HG03432 (cell line): ENCODE measurements at regions not wholly inside any gene's neighbourhood (a gene's known extent, or its start where the extent isn't known, plus 50 kb on each side); places are given as distances from the start of the nearest gene placed in this dataset.
"Not testable (repeated sequence)": the region's sequence is repeated elsewhere in the genome, so short reads cannot be mapped to it uniquely, and the experiment has no call there.

Experiments
- ATAC-seq: cut with Tn5 transposase; IDR thresholded peaks from one replicate; pipeline ENCODE4 v1.9.1; 2021; ENCODE audit warnings: mild to moderate bottlenecking, moderate library complexity; ENCODE audit not compliant: unreplicated experiment

- ATAC-seq: peak; percentile 78
Measured at GRCh38 chr12:68538726-68539614, 71.7 kb upstream of the RAP1B start.

- ATAC-seq: no peak
Measured at GRCh38 chr12:68539615-68539952, 71.1 kb upstream of the RAP1B start.

GRCh38 chr12:68540768-68541167 is 69.9 kb upstream of the RAP1B start:
- not testable (repeated sequence) for ATAC-seq

GRCh38 chr12:68547318-68547717 is 63.4 kb upstream of the RAP1B start:
- not testable (repeated sequence) for ATAC-seq

GRCh38 chr12:68552605-68553195 is 58.0 kb upstream of the RAP1B start:
- not testable (repeated sequence) for ATAC-seq

GRCh38 chr12:68557011-68557730 is 53.5 kb upstream of the RAP1B start:
- no peak for ATAC-seq

GRCh38 chr12:68559246-68559645 is 51.5 kb upstream of the RAP1B start:
- no peak for ATAC-seq

- ATAC-seq: no peak
Measured at GRCh38 chr12:68559984-68560850, 50.5 kb upstream of the RAP1B start.

GRCh38 chr12:68560851-68561422 is 49.8 kb upstream of the RAP1B start:
- no peak for ATAC-seq
